Adipose tissue (tissue), 3 donors: ENCODE measurements at regions not wholly inside any gene's neighbourhood (a gene's known extent, or its start where the extent isn't known, plus 50 kb on each side); places are given as distances from the start of the nearest gene placed in this dataset.

Experiments
- H3K27ac ChIP-seq: one replicate; pipeline ENCODE4 v1.5.1; 2013; ENCODE audit warnings: low read depth, low read length
- WGBS, 3 donors: extraction: QIAGEN DNeasy Blood & Tissue Kit; methylation state at CpG; one replicate each; pipeline ENCODE4 v1.1.7; 2013; 5-methylcytosine and 5-hydroxymethylcytosine counted together
- donor health status: healthy with polysubstance abuse.
- donor health status: Bipolar disorder and iron deficiency.
- donor health status: healthy.

GRCh38 chr2:22996911-22997310, 388.1 kb upstream of the KLHL29 start:
- 67 to 76% (median 69%) methylated on average over 2 of the region's 2 CpGs for WGBS, 3 donors
- no peak overlapping the region for H3K27ac ChIP-seq

DNA sequence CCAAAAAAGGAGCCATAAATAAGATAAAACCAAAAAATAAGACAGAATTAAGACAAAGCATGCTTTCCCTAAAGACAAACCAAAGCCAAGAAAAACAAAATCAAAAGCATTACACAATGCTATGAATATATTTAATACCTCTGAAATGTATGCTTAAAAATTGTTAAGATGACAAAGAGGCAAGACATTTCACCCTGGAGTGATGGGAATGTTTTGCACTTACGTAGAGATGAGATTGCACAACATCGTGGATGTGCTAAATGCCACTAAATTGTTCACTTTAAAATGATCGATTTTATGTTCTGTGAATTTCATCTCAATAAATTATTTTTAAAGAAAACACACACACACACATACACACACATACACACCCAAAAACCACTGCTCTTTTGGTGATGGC, 386.6 kb upstream of the KLHL29 start:
- 61 to 70% (median 65%) methylated on average over 3 of the region's 3 CpGs for WGBS, 3 donors
- no peak overlapping the region for H3K27ac ChIP-seq

- WGBS, 3 donors: 73 to 92% (median 78%) methylated on average over 4 of the region's 4 CpGs
- H3K27ac ChIP-seq: no peak overlapping the region
Observed at GRCh38 chr2:22999951-23000350, 385.0 kb upstream of the KLHL29 start.

GRCh38 chr2:23002234-23002633, 382.7 kb upstream of the KLHL29 start:
- no peak overlapping the region for H3K27ac ChIP-seq
- 75 to 96% (median 89%) methylated on average over 1 of the region's 1 CpG for WGBS, 3 donors

GRCh38 chr2:23005469-23005868, 379.5 kb upstream of the KLHL29 start:
- WGBS, 3 donors: 76 to 90% (median 84%) methylated on average over 4 of the region's 4 CpGs
- H3K27ac ChIP-seq: no peak overlapping the region

DNA sequence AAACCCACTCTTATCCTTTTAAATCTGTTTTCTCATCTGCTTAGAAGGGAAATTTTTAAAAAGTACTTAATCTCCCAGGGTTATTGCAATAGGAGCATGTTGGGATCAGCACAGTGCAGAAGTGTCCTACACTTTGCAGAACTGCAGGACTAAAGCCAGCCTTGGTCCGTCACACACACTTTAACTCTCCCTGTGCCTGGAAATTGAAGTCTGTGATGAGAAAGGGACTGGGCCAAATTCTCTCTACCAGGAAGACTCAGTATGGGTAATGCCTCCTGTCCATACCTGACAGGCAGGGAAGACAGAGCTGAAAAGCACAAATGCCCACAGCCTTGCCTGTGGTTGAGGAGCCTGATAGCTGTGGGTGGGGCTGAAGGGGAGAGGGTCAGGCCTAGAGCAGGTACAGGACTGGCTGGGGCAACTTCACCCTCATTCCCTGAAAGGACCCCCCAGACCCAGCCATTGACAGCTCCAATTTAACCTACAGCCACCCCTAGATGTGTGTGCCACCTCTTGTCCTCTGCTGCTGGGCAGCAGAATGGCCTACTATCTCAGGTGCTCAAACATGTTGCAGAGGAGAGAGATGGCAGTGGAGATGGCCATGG, 377.2 kb upstream of the KLHL29 start:
- 71 to 86% (median 74%) methylated on average over 1 of the region's 1 CpG for WGBS, 3 donors
- H3K27ac ChIP-seq: no peak overlapping the region

DNA sequence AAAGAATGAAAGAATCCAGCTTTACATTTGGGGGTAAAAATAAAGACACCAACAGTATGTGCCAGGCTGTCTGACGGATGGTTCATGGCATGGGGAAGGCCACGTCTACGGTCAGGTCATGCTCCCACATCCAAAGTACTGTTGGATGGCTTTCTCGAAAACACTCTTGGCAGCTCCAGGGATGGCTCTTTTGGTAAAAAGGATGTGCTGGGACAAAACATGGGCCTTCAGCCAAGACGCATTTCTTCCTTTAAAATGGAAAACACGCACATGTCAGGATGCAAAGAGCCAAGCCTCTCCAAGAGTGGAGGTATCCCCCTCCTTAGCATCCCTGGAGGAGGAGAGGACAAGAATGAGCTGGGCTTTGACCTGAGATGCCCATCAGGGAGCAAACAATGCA, 376.5 kb upstream of the KLHL29 start:
- H3K27ac ChIP-seq: no peak overlapping the region
- 69 to 72% (median 70%) methylated on average over 6 of the region's 6 CpGs for WGBS, 3 donors

DNA sequence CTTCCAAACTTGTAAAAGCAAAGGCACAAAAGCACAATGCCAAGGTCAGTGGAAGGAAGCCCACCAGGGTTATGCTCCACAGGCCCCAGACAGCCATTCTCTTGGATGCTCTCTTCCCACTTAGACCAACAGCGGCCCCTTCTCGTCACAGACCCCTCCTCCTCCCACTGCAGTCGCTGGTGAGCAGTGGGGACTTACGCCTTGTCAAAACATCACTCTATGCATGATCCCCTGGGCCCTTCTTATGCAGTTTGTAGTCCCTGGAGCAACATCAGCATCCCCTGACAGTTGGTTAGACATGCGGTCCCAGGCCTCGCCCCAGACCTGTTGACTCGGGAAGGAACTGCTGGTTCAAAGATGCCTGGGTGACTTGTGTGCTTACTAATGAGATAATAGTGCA, 376.0 kb upstream of the KLHL29 start:
- no peak overlapping the region for H3K27ac ChIP-seq
- WGBS, 3 donors: 92 to 94% (median 93%) methylated on average over 7 of the region's 7 CpGs

DNA sequence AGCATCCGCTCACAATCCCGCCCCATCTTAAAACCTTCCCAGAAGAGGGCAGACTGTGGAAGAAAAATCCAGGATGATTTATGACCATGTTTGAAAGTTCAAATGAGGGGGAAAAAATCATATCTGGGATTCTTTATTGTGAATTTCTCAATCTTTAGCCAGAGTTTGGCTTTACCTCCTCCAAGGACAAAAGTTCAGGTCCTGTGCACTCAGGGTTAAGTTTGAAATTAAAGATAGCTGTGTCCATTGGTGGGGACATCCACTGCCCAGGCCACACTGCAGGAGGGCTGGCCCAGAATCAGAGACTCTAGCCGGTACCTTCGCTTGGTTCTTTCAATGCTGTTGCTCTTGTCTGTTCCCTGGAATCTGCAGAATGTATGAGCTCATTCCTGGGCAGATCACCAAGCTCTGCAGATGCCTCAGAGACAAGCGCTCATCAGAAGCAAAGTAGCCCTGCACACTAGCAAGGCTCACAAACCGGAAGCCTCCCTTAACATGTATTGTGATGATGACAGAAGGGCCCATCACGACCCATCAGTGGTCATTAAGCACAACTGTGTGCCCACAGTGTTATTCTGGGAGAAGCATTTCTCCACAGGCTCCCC, 375.3 kb upstream of the KLHL29 start:
- H3K27ac ChIP-seq: no peak overlapping the region
- 58 to 75% (median 62%) methylated on average over 7 of the region's 7 CpGs for WGBS, 3 donors

GRCh38 chr2:23012499-23012898, 372.5 kb upstream of the KLHL29 start:
- WGBS, 3 donors: 49 to 75% (median 67%) methylated on average over 2 of the region's 2 CpGs
- no peak overlapping the region for H3K27ac ChIP-seq

DNA sequence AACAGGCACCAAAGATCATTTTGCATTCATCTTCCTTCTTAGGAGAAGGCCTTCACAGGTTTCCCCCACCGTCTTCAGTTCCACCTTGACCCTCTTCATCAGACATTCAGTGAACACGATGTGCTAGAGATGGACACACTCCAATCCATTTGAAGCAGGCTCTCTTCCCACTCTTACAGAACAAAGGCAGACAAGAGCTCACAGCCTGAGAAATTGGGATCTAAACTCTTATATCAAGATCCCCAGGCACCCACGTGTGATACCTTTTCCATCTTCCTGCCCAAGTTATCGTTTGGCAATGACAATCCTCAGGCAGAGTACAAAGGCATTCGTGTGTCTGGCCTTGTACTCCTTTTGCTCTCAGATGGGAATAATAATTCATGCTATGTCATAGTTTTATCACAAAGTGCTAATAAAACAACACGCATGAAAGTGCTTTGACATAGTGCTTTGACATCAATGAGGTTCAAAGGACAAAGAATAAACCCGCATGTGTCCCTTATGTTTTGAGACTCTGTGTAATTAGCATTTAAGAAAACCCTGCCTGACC, 369.3 kb upstream of the KLHL29 start:
- WGBS, 3 donors: 50 to 83% (median 82%) methylated on average over 7 of the region's 7 CpGs
- H3K27ac ChIP-seq: no peak overlapping the region

DNA sequence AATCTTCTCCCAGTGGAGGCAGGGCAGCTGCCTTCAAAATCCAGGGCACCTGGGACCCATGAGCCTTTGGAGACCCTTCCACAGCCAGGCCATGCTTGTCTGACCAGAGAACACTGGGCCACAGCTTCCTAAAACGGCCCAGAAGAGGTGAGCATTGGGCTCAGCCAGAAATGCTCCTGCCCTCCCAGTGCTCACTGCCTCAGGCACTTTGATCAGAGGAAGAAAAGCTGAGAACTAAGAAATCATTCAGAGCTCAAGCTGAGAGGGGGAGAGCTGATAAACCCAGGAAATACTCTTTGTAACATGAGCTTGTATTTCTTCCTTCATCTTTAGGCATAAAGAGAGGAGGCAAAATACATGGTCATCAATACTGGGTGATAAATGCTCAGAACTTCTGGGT, 365.5 kb upstream of the KLHL29 start:
- 15 to 28% (median 18%) methylated on average over 1 of the region's 1 CpG for WGBS, 3 donors

GRCh38 chr2:23020659-23021058, 364.3 kb upstream of the KLHL29 start:
- 77 to 83% (median 80%) methylated on average over 6 of the region's 6 CpGs for WGBS, 3 donors
- H3K27ac ChIP-seq: no peak overlapping the region

More for the DNA sequence above, 365.5 kb upstream of the KLHL29 start:
- H3K27ac ChIP-seq: no peak overlapping the region

DNA sequence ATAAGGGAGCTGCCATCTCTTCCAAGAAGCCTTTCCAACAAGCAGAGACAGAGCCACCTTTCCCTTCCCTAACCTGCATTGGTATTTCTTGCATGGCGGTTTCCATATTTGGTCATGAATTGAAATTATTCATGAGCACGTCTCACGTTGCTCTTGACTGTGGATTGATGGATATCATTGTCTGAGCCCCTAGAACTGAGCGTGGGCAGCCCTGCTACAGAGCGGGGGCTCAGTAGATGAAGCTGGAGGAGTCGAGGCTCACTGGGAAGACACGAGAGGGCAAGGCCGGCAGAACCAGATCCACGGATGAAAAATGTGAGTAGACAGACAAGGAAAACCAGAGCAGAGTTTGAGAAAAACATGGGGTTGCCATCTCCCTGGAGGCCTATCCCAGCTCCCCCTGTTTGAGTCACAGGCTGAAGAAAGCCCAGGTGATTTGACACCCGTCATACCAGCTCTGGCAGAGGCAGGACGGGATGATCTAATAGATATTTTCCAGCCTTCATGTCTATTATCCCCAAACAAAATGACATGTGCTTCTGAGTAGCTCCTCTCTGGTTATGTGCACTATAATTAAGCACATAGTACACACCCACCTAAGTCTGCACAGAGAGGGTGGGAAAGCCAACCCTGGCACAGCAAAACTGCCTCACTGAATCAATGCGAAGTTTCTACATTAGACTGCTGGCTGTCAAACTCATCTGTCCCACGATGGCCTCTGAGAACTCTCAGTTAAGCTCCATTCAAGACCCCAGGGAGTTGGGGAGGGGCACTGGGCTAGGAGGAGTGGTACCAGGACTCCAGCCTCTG, 363.5 kb upstream of the KLHL29 start:
- 76 to 85% (median 79%) methylated on average over 13 of the region's 13 CpGs for WGBS, 3 donors
- no peak overlapping the region for H3K27ac ChIP-seq

DNA sequence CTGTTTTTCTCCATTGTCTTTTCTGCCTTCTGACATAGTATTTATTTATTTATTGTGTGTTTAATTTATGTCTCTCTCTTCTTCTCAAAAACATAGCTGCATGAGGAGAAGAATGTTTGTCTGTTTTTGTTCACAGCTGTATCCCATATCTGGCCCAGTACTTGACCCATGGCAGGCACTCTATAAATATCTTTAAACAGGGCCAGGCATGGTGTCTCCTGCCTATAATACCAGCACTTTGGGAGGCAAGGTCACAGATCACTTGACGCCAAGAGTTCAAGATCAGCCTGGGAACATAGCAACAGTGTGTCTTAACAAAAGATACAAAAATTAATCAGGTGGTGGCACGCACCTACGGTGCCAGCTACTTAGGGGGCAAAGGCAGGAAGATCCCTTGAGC, 361.3 kb upstream of the KLHL29 start:
- no peak overlapping the region for H3K27ac ChIP-seq
- WGBS, 3 donors: 31 to 50% (median 40%) methylated on average over 3 of the region's 3 CpGs

- no peak overlapping the region for H3K27ac ChIP-seq
- WGBS, 3 donors: 82 to 91% (median 82%) methylated on average over 4 of the region's 4 CpGs
Observed at GRCh38 chr2:23026671-23027070, 358.3 kb upstream of the KLHL29 start.

DNA sequence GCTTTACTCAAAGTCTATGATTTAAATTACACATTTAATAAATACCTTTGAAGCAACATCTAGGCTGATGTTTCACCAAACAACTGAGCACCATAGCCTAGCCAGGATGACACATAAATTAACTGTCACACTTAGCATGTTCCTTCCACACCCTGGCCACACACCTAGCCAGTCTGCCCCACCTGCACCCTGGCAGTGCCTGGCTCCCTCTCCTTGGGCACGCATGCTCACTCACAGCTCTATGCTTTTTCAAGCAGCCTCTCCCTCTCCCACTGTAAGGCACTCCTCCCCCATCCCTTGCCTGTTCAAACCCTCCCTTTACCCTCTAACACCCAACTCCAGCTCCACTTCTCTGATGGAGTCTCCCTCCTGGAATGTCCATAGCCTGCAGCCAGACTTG, 357.6 kb upstream of the KLHL29 start:
- H3K27ac ChIP-seq: no peak overlapping the region
- 68 to 87% (median 69%) methylated on average over 1 of the region's 1 CpG for WGBS, 3 donors

DNA sequence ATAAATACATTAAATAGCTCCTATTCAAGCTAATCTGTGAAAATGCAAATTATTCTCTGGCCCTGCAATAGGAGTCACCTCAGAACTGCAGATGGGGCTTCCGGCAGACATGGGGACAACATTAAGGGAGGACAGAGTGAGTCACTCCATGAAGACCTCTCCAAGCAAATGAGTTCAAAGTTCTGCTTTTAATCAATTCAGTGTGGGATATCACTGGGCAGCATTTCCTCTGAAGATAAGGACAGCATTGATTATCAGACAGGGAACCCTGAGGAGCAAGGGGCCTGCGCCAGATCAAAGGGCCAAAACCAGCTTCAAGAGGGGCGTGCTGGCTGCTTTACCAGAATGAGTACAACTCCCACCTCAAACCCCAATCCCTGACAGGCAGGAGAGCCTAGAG, 356.9 kb upstream of the KLHL29 start:
- no peak overlapping the region for H3K27ac ChIP-seq
- WGBS, 3 donors: 33 to 72% (median 70%) methylated on average over 3 of the region's 3 CpGs

GRCh38 chr2:23029111-23029510, 355.9 kb upstream of the KLHL29 start:
- H3K27ac ChIP-seq: no peak overlapping the region
- 74 to 80% (median 77%) methylated on average over 5 of the region's 5 CpGs for WGBS, 3 donors
